GM12878 (cell line): ENCODE measurements at regions not wholly inside any gene's neighbourhood (a gene's known extent, or its start where the extent isn't known, plus 50 kb on each side); places are given as distances from the start of the nearest gene placed in this dataset.

Experiments used
- ASH2L ChIP-seq: fragments of 300-600, 200-600 bp; sonication (generic); IDR thresholded peaks from 2 replicates; pipeline ENCODE4 v1.6.1; 2017; ENCODE audit warnings: low read depth, mild to moderate bottlenecking, borderline replicate concordance
- ATF3 ChIP-seq: IDR thresholded peaks from 2 replicates; pipeline ENCODE4 v1.6.1; 2011; ENCODE audit warnings: low read depth, mild to moderate bottlenecking, low read length, moderate library complexity, borderline replicate concordance; ENCODE audit errors: extremely low read depth
- CTCF ChIP-seq, 3 experiments: IDR thresholded peaks in 2 of 3; conservative IDR thresholded peaks in 1 of 3; 2 replicates each; pipeline ENCODE4 v1.5.1; 2011; ENCODE audit warnings: low read depth in 3 of 3, low read length in 3 of 3, mild to moderate bottlenecking in 3 of 3, control low read depth in 2 of 3, moderate library complexity in 2 of 3, inconsistent platforms in 1 of 3, mixed read lengths in 1 of 3; ENCODE audit not compliant: control insufficient read depth in 2 of 3, insufficient read depth in 1 of 3; ENCODE audit errors: extremely low read depth in 1 of 3
- EZH2 ChIP-seq: IDR thresholded peaks from 2 replicates; pipeline ENCODE4 v1.6.1; 2012; ENCODE audit warnings: low read depth, mild to moderate bottlenecking, control low read depth, inconsistent platforms, low read length, borderline replicate concordance; ENCODE audit not compliant: control insufficient read depth
- GABPA ChIP-seq: IDR thresholded peaks from 2 replicates; pipeline ENCODE4 v1.6.1; 2014; ENCODE audit warnings: antibody characterized with exemption, low read depth, mild to moderate bottlenecking, inconsistent platforms
- MXI1 ChIP-seq: fragments of 150-350 bp; IDR thresholded peaks from 2 replicates; pipeline ENCODE4 v1.6.1; 2011; ENCODE audit warnings: low read depth, mild to moderate bottlenecking, inconsistent platforms, low read length, improper control_type of control experiment
- NFYB ChIP-seq: IDR thresholded peaks from 2 replicates; pipeline ENCODE4 v1.6.1; 2011; ENCODE audit warnings: low read depth, mild to moderate bottlenecking, low read length, improper control_type of control experiment, moderate library complexity; ENCODE audit not compliant: insufficient read depth
- POLR2AphosphoS5 ChIP-seq: IDR thresholded peaks from 2 replicates; pipeline ENCODE4 v1.6.1; 2011; ENCODE audit warnings: mild to moderate bottlenecking, low read length, inconsistent platforms
- SREBF2 ChIP-seq: IDR thresholded peaks from 2 replicates; pipeline ENCODE4 v1.6.1; 2012; ENCODE audit warnings: mild to moderate bottlenecking, low read length
- TARDBP ChIP-seq: IDR thresholded peaks from 2 replicates; pipeline ENCODE4 v1.6.1; 2016; ENCODE audit warnings: borderline replicate concordance
- TF ChIP-seq, protein P1 (sequence below): IDR thresholded peaks from 2 replicates; pipeline ENCODE4 v1.6.1; 2012; ENCODE audit warnings: mild to moderate bottlenecking, low read depth, low read length

DNA sequence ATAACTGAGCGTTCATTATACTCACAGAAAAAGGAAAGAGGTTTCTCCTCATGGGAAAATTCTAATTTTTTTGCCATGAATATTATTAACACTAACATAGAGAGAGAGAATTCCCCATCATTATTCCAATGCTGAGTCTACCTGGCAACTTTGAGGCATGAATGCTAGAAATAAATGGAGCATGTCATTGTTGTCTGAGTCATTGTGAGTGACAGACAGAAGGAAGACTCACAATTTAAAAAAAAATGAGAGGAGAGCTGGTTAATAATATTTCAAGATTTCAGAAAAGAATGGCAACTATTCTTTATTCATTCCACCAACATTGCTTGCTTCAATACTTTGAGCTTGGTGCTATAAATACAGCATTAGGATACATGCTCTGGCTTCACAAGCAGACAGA is 170.4 kb upstream of the HS3ST1 start:
- TF ChIP-seq ATF3 (no peak), ASH2L (no peak), MXI1 (no peak), CTCF (IDR thresholded peaks at IDR 0.05 in 2 of 3, conservative IDR thresholded peaks at IDR 0.05 in 1 of 3; ENCODE audit: control insufficient read depth in 2 of 3, extremely low read depth in 1 of 3, insufficient read depth in 1 of 3, low read depth in 3 of 3, low read length in 3 of 3) (no peak), POLR2AphosphoS5 (no peak), EZH2 (no peak), SREBF2 (no peak), NFYB (no peak), TARDBP (no peak), GABPA (no peak)
- TF ChIP-seq, protein P1, sequence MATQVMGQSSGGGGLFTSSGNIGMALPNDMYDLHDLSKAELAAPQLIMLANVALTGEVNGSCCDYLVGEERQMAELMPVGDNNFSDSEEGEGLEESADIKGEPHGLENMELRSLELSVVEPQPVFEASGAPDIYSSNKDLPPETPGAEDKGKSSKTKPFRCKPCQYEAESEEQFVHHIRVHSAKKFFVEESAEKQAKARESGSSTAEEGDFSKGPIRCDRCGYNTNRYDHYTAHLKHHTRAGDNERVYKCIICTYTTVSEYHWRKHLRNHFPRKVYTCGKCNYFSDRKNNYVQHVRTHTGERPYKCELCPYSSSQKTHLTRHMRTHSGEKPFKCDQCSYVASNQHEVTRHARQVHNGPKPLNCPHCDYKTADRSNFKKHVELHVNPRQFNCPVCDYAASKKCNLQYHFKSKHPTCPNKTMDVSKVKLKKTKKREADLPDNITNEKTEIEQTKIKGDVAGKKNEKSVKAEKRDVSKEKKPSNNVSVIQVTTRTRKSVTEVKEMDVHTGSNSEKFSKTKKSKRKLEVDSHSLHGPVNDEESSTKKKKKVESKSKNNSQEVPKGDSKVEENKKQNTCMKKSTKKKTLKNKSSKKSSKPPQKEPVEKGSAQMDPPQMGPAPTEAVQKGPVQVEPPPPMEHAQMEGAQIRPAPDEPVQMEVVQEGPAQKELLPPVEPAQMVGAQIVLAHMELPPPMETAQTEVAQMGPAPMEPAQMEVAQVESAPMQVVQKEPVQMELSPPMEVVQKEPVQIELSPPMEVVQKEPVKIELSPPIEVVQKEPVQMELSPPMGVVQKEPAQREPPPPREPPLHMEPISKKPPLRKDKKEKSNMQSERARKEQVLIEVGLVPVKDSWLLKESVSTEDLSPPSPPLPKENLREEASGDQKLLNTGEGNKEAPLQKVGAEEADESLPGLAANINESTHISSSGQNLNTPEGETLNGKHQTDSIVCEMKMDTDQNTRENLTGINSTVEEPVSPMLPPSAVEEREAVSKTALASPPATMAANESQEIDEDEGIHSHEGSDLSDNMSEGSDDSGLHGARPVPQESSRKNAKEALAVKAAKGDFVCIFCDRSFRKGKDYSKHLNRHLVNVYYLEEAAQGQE = no peak
